NCI-H524 treated with DMSO at 0.1 percent for 48 hours (cell line): ENCODE measurements at regions not wholly inside any gene's neighbourhood (a gene's known extent, or its start where the extent isn't known, plus 50 kb on each side); places are given as distances from the start of the nearest gene placed in this dataset.

ENCODE experiments used
- DNase-seq: peaks from one replicate; lab custom pipeline; 2025; lab: John Stamatoyannopoulos, UW

DNA sequence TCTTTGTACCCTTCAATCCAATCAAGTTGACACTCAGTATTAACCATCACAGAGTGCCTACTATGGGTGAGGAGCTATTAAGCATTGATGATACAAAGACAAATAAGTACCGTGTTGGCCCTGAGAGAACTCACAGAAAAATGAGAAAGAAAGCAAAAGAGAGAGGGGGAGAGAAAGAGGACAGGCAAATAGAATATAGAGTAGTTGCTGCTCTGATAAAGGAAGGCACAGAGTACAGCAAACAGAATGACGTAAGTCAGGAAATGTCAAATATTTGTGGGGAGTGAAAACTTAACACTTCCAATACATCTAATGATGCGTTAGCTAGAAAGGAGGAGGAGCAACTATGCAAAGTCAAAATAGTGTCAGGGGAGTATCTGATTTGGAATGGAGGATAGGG, 320.6 kb upstream of the KCNH8 start:
- DNase-seq = no peak

DNA sequence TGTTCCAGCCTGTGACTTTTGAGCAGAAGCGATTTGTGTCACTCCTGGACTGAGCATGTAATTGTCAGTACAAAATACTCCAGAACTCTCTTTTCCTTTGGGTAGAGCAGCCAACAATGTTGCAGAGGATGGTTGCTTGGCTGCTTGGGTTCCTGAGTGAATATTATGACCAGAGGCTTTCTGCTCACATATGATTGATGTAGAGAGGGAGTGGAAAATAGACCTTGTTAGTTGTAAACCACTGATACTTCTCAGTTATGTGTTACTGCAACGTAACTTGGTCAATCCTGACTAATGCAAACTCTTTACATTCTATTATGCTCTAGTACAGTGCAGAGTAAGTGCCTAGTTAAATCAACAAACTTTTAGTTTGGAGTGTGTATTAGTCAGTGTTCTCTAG, 322.6 kb upstream of the KCNH8 start:
- no peak for DNase-seq

DNA sequence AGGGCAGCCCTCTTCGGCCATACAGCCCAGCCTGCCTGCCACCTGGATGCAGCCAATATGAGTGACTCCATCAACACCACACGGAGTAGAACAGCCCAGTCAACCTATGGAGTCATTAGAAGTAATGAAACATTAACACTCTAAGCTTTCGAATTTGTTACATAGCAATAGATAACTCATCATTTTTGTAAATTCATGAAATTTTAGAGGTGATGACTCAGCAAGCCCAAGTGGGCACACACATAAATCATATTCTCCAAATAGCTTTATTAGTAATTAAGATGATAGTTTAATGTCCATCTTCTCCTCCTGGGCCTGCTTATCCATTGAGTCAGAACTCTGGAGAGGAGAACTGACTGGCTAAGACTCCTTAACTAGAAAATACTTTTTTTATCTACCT, 335.0 kb upstream of the KCNH8 start:
- DNase-seq = no peak

DNA sequence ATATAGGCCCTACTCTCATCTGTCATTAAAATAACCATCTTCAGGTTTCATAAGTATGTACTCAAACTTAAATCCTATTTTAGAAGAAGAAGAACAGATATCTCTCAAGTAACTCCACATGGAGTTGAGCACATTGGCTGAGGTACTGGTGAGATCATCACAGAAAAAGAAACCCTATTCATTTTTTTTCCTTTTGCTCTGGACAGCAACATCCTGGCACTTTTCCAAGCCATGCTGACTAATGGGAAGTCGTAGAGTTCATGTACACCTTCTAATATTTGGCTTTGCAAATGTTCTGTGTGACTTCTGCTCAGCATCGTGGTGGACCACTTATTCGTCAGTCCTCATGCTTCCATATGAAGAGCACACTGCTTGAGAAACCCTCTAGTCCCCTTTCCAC, 336.0 kb upstream of the KCNH8 start:
- no peak for DNase-seq

DNA sequence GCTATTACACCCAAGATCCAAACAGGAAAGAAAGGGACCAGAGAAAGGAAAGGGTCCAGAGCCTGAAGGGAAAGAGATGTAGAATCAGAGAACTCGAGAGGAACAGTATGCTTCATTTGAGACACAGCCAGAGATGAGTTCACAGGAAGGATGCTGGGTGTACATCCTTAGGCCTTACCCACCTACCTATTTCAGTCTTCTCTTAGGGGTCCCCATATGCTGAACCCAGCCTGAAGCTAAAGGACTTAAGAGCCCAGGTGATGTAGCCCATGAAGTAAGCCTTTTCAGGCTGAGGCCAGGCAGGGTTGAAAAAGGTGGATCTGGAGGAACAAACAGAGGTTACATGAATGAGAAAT, 338.0 kb upstream of the KCNH8 start:
- no peak for DNase-seq

DNA sequence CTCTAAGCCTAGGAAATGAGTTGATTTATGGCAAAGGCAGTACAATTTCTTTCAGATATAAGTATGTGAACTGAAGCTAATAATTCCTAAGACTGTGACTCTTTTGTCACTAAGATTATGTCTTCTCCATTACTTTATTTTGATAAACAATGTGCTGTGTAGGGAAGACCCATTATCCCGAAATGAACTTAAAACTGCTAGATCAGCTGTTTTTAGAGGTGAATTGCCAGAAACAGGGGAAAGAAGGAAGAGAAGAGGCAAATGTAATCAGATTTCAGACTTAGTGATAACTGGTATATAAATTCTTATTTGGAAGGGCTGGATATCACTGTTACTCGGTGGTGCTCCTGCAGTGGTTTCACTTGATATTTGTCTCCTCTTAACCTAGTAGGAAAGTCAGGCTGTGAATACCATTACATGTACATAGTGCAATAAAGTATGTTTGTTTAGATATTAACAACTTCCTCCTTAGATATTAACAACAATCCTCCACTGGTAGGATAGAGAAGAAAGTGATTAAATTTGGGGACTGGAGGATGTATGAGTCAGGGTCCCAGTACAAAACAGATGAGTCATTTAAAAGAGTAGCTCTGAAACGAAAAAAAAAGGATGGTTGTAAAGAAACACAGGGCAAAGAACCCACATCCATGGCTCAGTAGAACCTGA, 338.5 kb upstream of the KCNH8 start:
- no peak for DNase-seq

DNA sequence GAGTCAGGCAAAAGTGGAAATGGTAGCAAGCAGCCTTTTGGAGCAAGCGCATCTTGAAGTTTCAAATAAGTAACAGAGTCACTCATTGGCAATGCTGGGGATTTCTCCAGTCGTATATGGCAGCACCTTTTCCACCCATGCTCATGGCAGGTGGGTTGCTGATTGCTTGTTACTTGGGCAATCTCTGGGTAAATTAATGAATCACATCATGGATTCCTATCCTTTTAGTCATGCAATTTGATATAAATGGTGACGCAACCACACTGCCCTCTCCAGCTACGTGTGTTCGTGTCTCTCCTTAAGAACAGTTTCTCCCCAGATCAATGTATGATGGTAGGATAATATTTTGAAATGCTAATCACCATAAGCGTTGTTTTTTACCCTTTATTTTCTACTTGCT, 339.9 kb upstream of the KCNH8 start:
- DNase-seq = no peak

DNA sequence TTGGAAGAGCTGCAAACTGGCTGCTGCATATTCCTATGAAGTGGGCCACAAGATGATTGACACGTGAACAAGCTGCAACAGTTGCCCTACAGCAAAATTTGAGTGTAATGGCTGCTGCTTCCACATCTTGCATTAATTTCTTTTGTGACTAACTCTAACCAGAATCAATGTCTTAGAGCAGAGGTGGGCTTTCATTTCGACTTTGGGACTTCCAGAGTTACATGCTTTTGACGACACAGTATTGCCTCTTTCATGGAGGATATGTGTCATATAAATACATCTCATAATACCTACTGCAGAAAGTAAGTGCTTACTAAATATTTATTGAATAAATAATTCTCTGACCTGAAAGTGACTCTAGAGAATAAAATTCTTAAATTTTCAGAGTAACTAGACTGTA, 340.7 kb upstream of the KCNH8 start:
- no peak for DNase-seq

DNA sequence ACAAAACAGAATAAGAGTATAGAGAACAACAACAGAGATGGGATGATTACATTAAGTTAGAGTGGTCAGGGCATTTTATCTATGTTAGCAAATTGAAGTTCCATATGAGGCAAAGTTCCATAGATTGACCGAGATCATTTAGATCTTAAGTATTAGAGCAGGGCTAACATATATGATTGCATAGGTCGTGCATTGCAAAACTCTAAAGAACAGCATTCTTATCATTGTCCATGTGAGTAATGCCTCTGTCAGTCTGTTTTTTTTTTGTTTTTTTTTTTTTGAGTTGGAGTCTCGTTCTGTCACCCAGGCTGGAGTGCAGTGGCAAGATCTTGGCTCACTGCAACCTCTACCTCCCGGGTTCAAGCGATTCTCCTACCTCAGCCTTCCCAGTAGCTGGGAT, 341.7 kb upstream of the KCNH8 start:
- no peak for DNase-seq

DNA sequence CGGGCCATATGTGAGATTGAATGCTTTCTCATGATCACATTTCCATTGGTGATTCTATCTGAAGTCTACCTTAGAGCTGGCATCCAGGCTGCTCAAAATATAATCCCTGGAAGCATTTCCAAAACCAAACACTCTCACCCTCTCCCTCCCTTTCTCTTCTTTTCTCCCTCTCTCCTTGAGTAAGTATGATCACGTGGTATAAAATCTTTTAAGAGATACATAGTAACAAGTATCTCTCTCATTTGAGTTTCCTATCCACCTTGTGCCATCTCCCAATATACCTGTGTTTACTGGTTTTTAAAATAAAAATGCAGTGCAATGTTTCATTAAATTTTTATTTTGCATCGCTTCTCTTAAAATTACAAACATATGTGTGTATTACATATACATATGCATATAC, 350.9 kb upstream of the KCNH8 start:
- no peak for DNase-seq

DNA sequence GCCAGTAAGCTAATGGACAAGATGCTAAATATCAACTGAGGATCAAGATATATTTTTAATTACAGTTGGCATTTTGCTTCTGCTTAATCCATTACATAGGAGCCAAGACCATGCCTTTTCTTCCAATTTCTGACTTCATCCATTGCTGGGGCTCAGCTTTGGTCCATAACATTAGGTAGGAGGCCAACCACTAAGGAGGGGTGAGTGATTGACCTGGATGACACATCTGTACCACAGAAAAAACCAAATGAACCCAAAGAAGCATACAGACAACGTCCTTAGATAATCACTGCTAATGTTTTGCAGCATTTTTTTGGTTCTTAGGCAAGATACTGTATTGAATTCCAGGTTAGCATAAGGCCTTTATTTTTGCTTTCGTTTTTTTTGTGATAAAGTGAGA, 353.2 kb upstream of the KCNH8 start:
- DNase-seq = no peak

DNA sequence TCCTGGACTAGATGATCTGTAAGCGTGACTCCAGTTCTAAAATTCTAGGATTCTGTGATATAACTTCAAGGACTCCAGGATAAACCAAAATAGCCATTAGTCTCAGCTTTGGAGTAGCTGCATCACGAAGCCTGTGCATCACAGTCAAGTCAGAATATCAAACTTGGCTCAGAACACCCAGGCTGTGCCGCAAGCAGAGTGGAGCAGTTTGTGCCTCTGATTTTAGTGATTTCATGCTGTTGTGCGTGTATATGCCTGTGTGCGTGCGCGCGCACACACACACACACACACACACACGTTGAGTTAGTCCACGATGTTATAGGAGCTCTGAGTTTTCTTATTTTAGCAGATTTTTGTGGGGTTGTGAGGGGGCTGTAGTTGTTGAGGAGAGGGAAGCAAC, 356.6 kb upstream of the KCNH8 start:
- DNase-seq = no peak

DNA sequence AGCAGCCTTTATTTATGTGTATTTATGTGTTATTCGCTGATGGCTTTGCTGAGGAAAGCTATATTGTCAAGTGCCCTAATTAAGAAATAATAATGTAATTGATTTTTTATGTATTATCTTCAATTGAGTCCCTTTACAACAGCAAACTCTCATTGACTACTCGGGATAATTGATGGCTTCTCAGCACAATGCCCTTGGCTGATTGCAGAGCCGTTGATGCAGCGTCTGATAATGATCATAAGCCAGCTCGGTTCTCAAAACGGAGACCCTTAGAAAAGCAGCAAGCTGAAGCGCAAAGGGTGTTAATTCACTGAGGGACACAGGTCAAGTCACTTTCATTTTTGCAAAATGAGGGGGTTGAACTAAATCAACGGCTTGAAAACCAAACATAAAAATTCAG, 357.1 kb upstream of the KCNH8 start:
- DNase-seq = no peak

DNA sequence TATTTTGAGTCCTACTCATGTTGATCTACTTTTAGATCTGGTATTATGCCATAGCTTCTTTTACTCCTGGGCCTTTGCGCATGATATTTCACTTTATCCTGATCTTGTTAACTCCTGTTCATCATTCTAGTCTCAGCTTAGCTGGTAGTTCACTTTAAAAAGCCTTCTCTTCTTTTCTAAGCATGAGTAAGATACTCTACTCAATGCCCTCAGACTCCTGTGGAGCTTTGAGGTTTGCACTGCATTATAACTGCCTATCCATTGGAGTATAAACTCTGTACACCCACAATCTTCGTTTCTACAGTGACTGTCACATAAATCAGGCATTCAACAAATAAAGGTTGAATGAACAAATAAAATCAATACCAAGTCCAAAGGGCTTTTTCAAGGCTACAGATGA, 357.9 kb upstream of the KCNH8 start:
- no peak for DNase-seq

DNA sequence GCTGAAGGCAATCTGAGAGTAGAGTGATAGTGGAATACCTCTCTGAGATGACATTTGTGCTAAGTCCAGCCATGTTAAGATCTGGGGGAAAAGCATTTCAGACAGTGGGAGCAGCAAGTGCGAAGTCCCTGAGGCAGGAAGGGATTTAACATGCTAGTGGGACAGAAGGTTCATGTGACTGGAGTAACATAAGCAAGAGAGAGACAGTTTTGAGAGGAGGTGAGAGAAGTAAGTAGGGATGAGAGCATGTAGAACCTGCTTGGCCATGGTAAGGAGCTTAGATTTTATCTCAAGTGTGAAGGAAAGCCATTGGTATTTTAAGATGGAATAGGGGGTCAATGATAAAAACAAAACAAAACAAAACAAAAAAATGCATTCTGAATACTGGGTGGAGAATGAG, 358.6 kb upstream of the KCNH8 start:
- no peak for DNase-seq

DNA sequence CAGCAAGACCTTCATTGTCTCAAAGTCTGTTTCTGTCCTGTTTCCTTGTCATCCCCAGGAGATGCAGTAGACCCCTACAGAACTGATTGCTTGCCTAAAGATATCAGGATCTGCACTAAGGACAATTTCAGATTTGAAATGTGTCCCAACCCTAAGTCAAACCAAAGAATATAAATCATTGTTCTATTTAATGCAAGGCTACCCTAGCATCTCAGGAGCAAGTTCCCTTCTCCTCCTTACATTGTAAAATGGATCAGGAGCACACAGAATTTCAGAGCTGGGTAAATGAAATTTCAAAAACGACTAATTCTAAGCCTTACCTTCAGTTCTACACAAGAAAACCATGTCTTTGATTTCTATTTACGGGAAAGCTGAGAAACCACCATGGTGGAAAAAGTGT, 360.9 kb upstream of the KCNH8 start:
- no peak for DNase-seq

DNA sequence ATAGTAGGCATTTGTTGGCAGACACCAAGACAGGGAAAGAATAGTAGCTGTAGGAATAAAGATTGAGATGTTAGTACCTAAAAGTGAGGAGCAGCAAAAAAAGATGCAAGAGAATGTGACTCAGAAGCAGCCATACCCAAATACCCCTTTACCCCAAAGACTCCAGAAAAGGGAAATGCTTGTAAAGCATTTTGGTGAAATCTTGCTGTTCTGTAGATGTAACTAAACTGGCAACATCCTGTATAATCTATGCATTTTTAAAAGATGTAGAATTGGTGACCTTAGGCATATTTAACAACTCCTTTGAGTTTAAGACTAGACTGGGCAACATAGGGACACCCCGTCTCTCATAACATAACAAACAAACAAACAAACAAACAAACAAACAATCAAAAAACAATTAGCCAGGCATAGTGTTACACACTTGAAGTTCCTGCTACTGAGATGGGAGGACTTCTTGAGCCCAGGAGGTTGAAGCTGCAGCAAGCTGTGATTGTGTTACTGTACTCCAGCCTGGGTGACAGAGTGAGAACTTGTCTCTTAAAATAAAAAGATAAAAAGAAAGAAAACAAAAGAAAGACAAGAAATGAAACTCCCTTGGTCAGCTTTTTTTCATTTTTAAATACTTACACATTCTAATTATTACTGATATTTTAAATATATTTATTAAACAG, 361.5 kb upstream of the KCNH8 start:
- no peak for DNase-seq

DNA sequence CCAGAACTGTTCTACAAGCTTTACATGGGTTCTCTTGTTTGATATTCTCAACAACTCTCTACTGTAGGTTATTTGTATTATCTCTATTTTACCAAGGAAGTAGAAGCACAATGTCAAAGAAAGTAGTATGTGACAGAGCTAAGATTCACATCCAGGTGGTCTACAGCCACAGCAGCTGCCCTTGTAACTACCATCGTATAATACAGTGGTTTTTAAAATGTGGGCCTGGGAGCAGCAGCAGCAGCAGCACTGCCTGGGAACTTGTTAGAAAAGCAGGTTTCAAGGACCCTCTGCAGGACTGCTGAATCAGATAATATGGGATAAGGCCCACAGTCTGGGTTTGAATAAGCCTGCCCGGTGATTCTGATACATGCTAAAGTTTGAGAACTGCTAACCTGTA, 357.1 kb upstream of the SATB1 start:
- DNase-seq = no peak

DNA sequence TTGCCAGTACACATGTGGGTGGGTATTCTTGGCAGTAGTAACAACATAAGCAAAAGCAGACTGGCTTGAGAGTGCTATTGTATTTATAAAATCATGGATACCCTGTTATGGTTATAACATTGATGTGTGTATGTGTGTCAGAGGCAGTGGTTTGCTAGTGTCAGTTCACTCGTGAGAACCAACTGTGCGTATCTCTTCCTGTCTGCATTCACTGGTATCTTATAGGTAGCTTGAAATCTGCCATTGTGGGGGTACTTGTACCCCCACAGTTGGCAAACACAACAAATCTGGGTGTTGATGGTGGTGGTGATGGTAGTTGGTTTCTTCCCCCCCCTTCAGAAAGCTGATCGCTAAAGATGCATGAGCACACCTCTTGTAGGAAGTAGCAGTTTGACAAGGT, 355.8 kb upstream of the SATB1 start:
- no peak for DNase-seq

DNA sequence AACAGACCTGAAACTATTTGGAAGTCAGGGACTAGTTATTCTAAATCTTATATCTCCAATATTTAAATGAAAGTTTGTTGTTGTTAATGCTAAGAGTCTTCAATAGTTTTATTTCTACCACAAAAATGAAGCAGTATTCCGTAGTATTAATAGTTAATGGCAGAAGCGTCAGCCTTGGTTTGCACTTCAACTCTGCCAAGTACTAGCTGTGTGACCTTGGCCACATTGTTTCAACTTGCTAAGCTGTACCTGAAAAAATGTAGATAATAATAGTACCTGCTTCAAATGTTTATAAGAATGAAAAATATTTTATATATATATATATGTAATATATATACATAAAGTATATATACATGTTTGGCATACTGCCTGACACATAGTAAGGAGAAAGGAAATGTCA, 354.6 kb upstream of the SATB1 start:
- no peak for DNase-seq

DNA sequence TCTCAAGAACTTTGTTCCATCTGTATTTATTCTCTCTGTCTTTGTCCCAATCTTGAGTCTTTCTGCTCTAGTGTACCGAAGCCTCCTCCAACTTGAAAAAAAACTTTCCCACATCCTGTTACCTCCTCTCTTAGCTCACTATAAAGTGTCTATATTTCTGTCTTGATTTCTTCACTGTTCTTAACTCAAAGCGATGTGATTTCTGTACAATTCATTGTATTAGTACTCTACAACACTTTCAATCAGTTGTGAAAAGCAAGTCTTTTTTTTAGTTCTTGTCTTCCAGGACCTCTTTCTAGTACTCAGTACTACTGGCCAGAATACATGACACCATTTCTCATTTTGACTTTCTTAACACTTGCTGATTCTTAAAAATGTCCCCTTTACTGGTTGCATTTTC, 353.5 kb upstream of the SATB1 start:
- no peak for DNase-seq

DNA sequence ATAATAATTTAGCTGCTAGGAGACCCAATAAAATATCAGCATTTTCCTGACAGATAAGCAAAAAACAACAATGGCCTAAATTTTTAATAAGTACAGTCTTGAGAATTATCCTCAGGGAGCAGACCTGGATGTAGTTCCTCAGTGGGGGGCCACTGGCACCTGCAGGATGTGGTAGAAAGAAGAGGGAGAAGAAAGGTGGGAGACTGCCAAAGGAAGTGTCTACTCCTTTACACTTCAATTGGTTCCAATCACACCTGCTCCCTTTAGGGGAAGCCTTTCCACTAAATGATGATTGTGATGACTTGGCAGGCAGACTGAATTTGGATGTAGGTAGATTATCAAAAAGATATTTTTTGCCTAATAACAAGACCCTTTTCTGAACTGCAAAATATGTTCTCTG, 353.0 kb upstream of the SATB1 start:
- no peak for DNase-seq

DNA sequence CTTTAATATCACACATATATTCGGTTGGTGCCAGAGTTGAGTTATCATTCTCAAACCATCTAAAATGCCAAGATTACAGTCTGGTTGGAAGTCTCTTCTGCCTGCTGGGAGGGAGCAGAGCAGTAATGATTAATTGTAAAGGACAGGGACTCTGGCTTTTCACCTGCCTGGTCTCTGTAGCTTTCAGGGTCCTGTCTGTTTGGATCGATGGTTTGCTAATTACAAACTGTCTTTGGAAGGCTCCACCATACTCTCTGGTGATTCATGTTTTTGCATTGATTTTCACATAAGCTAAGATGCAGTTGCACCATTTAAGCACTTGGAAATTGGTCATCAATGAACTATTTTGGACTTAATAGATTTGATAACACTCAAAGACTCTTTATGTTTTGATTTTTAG, 350.4 kb upstream of the SATB1 start:
- no peak for DNase-seq

DNA sequence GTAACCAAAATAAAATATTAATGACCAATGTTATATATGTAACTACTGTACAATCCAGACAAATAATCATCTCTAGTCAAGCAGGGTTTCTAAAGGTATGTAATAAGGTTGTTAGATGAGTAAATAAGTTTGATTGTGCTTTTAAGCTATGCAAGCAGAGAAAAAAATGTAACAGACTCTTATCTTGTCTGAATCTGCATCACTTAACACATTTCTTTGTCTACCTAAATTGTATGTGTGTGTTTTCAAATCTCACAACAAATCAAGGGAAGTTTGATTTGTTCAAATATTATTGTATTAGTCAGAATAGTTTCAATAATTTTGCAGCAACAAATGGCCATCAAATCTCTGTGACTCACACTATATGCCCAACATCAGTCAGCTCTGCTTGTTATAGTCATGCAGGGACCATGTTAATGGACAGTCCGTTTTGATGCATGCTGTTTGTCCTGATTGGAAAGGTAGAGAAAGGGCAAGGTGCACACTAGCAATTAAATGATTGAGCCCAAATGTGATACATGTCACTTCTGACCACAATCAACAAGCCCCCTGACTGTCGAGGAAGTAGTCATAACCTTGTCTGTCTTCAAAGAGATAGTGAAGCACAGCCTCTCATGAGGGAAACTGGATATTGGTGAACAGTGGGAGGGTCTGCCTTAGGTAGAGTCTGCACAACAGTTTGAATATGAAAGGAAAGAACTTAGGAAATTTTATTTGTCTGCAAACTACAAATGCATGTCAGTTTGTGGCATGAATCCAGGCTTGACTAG, 349.4 kb upstream of the SATB1 start:
- no peak for DNase-seq
